ENCODE measurements at regions not wholly inside any gene's neighbourhood (a gene's known extent, or its start where the extent isn't known, plus 50 kb on each side); places are given as distances from the start of the nearest gene placed in this dataset.
"Not testable (repeated sequence)": the region's sequence is repeated elsewhere in the genome, so short reads cannot be mapped to it uniquely, and the experiment has no call there.

GRCh38 chr5:166724284-166724683 is 1567.2 kb upstream of the WWC1 start:
- intact Hi-C loops (cut with micrococcal nuclease), result no loop called here

DNA sequence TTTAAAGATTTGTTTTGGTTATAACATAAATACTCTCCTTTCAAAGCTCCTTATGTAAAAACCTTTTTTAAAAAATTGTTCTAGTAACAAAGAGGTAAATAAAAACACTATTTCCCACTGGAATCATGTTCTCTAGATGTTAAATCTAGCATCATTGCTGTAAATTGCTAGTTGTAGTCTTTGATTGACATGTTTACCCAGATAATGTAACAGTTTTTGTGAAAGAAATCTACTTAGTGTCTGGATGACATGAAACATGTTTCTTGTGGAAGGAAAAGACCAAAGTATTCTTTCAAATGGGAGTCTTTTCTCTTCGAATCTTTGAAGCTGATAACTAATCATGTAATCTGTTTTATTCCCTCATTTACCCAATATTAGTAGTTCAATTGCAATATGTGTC is 1565.9 kb upstream of the WWC1 start:
- intact Hi-C loops (cut with micrococcal nuclease), result no loop called here

GRCh38 chr5:166726406-166726805 is 1565.0 kb upstream of the WWC1 start:
- intact Hi-C loops (cut with micrococcal nuclease), result no loop called here

DNA sequence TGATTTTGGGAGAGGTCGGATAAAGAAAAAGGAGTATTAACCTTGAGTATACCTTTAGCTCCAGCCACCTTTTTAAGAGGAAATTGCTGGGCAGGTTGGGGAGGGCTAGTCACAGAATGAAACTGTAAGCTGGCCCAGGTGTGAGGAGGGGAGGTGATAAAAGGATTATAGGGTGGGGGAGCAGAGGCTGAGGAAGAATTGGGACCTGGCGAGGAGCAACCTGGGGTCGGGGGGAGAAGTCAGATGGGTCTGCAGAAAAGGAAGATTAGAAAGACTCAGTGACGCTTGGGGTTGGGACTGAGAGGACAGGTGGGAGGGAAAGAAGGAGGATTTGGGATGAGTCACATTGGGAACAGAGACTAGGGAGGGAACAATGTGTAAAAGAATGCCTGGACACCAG is 1548.5 kb upstream of the WWC1 start:
- intact Hi-C loops (cut with micrococcal nuclease), result not testable (repeated sequence)

- intact Hi-C loops (cut with micrococcal nuclease), result no loop called here
Observed at GRCh38 chr5:166746506-166746905, 1544.9 kb upstream of the WWC1 start.

DNA sequence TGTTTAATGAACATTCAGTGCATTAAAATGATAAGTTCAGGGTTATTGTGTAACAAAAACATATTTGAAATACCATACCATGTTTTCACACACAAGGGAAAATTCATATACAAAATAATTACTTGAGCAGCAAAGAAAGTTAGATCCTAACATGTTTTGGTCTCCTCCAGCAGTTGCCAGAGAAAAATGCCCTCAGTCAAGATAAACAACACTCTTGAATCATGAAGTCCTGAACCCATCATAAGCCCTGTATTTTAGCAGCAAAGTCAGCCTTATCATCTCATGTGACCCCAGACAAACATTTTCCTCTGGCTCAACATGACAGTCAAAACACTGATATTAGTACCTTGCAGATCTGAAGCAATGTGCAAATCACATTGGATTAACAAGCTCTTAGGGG is 1541.1 kb upstream of the WWC1 start:
- intact Hi-C loops (cut with micrococcal nuclease), result no loop called here

GRCh38 chr5:166758151-166758550 is 1533.3 kb upstream of the WWC1 start:
- intact Hi-C loops (cut with micrococcal nuclease), result no loop called here

- intact Hi-C loops (cut with micrococcal nuclease), result no loop called here
Observed at GRCh38 chr5:166767858-166768257, 1523.6 kb upstream of the WWC1 start.

DNA sequence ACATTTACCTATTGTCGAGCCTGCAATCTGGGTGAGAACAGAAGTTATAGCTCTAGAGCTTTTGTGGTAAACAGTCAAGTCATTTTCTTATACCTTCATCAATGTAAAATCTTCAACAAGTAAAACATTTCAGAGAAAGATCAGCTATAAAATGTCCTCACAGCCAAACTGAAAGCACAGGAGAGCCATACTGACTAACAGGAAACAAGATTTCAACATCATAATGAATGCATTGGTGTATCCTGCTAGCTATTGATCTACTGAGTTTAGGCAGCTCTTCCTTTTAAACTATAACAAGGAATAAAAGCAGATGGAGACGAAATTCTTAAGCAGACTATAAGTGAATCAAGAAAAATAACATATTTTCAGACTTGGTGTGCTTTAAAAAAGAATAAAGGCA is 1522.9 kb upstream of the WWC1 start:
- intact Hi-C loops (cut with micrococcal nuclease), result no loop called here

- intact Hi-C loops (cut with micrococcal nuclease), result no loop called here
Observed at GRCh38 chr5:166772770-166773169, 1518.7 kb upstream of the WWC1 start.

- intact Hi-C loops (cut with micrococcal nuclease), result no loop called here
Observed at GRCh38 chr5:166781737-166782136, 1509.7 kb upstream of the WWC1 start.

DNA sequence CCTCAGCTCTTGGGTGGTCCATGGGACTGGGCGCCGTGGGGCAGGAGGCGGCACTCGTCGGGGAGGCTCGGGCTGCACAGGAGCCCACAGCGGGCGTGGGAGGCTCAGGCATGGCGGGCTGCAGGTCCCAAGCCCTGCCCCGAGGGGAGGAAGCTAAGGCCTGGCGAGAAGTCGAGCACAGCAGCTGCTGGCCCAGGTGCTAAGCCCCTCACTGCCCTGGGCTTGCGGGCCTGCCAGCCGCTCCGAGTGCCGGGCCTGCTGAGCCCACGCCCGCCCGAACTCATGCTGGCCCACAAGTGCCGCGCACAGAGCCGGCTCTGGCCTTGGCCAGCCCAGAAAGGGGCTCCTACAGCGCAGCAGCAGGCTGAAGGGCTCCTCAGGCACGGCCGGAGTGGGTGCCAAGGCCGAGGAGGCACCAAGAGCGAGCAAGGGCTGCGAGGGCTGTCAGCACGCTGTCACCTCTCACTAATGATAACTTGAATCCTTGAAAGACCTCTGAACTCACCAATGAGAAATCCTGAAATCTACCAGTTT is 1506.8 kb upstream of the WWC1 start:
- intact Hi-C loops (cut with micrococcal nuclease), result no loop called here

- intact Hi-C loops (cut with micrococcal nuclease), result no loop called here
Observed at GRCh38 chr5:166786178-166786577, 1505.3 kb upstream of the WWC1 start.

- intact Hi-C loops (cut with micrococcal nuclease), result no loop called here
Observed at GRCh38 chr5:166786889-166787288, 1504.6 kb upstream of the WWC1 start.

- intact Hi-C loops (cut with micrococcal nuclease), result no loop called here
Observed at GRCh38 chr5:166788050-166788449, 1503.4 kb upstream of the WWC1 start.

DNA sequence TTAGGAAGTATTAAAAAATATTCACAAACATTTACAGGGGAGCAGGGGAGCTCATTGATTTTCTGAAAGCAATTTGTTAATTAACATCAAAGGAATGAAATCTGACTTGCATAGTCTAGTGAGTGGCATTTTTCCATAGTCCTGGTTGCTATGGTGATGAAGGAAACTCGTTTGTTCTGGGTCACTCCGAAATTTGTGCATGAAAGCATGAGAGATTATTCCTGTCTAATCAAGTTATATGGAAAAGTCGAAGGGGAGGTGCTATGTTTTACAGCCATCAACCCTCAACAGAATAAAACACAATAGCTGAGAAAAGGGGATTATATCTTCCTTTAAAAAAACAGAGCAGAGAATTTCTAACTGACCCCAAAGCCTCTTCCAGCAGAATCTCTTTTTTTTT is 1495.7 kb upstream of the WWC1 start:
- intact Hi-C loops (cut with micrococcal nuclease), result no loop called here

DNA sequence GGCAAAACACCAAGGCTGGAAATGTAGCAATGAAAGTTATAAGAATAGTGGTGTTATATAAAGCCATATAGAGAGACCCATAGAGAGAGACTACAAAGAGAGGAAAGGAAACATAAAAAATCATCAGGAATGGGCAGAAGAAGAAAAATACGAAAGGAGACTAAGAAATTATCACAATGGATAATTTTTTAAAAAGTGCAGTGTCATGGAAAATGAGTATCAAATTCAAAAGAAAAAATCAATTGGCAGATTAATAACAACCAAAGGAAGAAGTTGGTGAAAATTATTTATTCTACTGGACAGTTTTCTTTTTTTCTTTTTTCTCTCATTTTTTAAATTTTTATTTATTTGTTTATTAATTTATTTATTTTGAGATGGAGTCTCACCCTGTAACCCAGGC is 1488.4 kb upstream of the WWC1 start:
- intact Hi-C loops (cut with micrococcal nuclease), result no loop called here

- intact Hi-C loops (cut with micrococcal nuclease), result not testable (repeated sequence)
Observed at GRCh38 chr5:166804223-166804622, 1487.2 kb upstream of the WWC1 start.

DNA sequence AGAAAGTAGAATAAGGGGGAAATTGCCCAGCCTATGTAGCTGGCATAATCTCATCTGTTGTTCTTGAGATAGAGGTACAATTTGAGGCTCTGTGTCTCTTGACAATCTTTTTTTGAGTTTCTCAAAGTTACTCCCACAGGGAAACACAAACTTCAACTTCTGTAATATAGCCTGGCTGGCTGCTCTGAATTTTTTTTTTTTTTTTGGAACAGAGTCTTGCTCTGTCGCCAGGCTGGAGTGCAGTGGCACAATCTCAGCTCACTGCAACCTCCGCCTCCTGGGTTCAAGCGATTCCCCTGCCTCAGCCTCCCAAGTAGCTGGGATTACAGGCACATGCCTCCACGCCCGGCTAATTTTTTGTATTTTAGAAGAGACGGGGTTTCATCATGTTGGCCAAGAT is 1486.8 kb upstream of the WWC1 start:
- intact Hi-C loops (cut with micrococcal nuclease), result not testable (repeated sequence)

GRCh38 chr5:166810093-166810658 is 1481.3 kb upstream of the WWC1 start:
- intact Hi-C loops (cut with micrococcal nuclease), result not testable (repeated sequence)

DNA sequence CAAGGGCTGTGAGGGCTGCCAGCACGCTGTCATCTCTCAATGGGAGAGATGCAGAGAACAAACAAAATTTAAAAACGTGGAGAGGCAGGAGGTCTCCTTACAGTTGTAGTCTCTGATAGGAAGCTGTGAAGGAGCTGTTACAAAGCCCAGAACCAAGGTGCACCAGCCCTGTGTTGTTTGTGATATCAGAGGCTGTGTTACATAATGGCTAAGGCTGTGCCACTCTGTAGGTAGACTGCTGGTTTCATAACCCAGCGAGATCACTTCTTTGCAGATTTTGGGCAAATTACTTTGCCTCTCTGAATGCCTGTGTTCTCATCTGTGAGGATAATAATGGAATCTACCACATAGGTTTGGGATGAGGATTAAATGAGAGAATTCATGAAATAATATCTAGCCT is 1480.7 kb upstream of the WWC1 start:
- intact Hi-C loops (cut with micrococcal nuclease), result no loop called here

GRCh38 chr5:166823360-166823759 is 1468.1 kb upstream of the WWC1 start:
- intact Hi-C loops (cut with micrococcal nuclease), result no loop called here

- intact Hi-C loops (cut with micrococcal nuclease), result no loop called here
Observed at GRCh38 chr5:166834246-166834645, 1457.2 kb upstream of the WWC1 start.

- intact Hi-C loops (cut with micrococcal nuclease), result no loop called here
Observed at GRCh38 chr5:166845044-166845443, 1446.4 kb upstream of the WWC1 start.

Data from T-helper 1 cell treated with Interleukin-12 subunit alpha and Interleukin-12 subunit beta and Interleukin-4 antibody, amounts not matched to agents 30 ng/mL and 1 ng/mL, for 36 hours (primary cell).